Duodenal mucosa (tissue), 2 donors: ENCODE measurements at regions not wholly inside any gene's neighbourhood (a gene's known extent, or its start where the extent isn't known, plus 50 kb on each side); places are given as distances from the start of the nearest gene placed in this dataset.

Source experiments
- H3K27ac ChIP-seq: one replicate; pipeline ENCODE4 v1.7.0; 2013; ENCODE audit warnings: low read depth, low read length
- H3K27me3 ChIP-seq, 2 donors: one replicate each; pipeline ENCODE4 v1.7.0; 2013; ENCODE audit warnings: low read length in 2 of 2, control low read depth in 1 of 2; ENCODE audit not compliant: insufficient read depth in 2 of 2, control insufficient read depth in 1 of 2
- H3K36me3 ChIP-seq, 2 donors: one replicate each; pipeline ENCODE4 v1.7.0; 2013; ENCODE audit warnings: low read length in 2 of 2, control low read depth in 1 of 2; ENCODE audit not compliant: insufficient read depth in 2 of 2, control insufficient read depth in 1 of 2
- H3K4me1 ChIP-seq, 2 donors: one replicate each; pipeline ENCODE4 v1.7.0; 2013; ENCODE audit warnings: low read length in 2 of 2, control low read depth in 1 of 2; ENCODE audit not compliant: insufficient read depth in 2 of 2, control insufficient read depth in 1 of 2
- H3K4me3 ChIP-seq, 2 donors: one replicate each; pipeline ENCODE4 v1.7.0; 2013; ENCODE audit warnings: low read length in 2 of 2, low read depth in 1 of 2
- H3K9ac ChIP-seq, 2 donors: one replicate each; pipeline ENCODE4 v1.7.0; 2013; ENCODE audit warnings: low read length in 2 of 2, low read depth in 1 of 2
- H3K9me3 ChIP-seq, 2 donors: one replicate each; pipeline ENCODE4 v1.7.0; 2013; ENCODE audit warnings: low read length in 2 of 2, control low read depth in 1 of 2; ENCODE audit not compliant: control insufficient read depth in 1 of 2

DNA sequence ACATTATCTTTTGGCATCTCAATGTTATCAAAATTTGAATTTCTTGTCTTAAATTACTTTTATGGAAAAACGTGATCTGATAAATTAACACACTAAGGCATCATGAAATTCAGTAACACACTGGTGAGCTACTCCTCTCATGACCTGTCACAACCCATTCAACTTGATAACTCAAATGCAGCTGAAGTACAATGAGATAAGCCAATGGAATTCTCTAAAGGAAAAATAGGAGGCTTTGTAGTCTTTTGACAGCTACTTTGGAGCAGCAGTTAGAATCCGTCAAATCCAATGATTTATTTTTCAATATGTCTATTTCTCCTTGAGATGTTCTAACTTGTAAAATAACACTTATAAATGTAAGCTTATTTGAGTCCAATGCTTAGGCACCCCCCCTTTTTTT is 1029.4 kb downstream of the TRHDE start:
- Histone ChIP-seq H3K4me3 (no peak overlapping the region), H3K4me1 (no peaks in the 10 kb centered on the region), H3K27me3 (no peaks in the 10 kb centered on the region), H3K9me3 (no peaks in the 10 kb centered on the region), H3K27ac (no peak overlapping the region), H3K36me3 (no peaks in the 10 kb centered on the region), H3K9ac (no peak overlapping the region)

DNA sequence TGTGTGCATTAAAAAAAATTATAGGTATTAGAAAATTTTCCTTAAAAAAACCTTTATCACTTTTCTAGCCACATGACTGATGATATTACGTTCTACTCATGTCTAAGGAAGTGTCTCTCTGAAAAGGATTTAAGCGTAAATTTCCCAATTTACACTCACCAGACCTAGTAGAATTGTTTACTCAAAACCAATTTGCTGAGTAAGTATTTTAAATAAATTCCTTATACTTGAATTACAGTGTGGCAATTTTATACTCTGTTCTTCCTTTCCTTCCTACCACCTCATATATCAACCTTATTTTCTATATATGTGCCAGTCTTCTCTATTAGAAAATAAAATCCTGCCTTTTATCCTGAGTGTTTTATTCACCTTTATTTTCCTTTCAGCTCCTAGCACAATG is 1035.1 kb downstream of the TRHDE start:
- Histone ChIP-seq H3K36me3 (no peaks in the 10 kb centered on the region), H3K9me3 (no peaks in the 10 kb centered on the region), H3K4me3 (no peak overlapping the region), H3K27ac (no peak overlapping the region), H3K27me3 (no peaks in the 10 kb centered on the region), H3K9ac (no peak overlapping the region), H3K4me1 (no peaks in the 10 kb centered on the region)

DNA sequence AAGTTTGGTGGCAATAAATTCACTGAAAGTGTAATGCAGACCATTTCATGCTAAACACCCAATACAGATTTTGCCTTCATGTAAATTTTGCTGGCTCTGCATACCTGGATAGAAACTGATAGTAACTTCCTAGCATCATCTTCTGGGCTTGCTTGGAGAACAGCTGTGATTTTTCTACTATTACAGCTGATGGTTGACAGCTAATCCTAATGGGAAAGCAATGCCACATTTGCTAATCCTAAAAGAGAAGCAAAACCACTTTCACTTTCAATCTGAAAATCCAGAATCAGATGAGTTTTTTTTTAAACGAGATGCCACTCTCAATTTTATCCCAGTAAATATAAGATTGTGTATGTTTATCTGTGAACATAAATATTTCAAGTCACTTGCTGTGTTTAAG is 1035.9 kb downstream of the TRHDE start:
- Histone ChIP-seq H3K27me3 (no peaks in the 10 kb centered on the region), H3K9ac (no peak overlapping the region), H3K4me3 (no peak overlapping the region), H3K9me3 (no peaks in the 10 kb centered on the region), H3K36me3 (no peaks in the 10 kb centered on the region), H3K4me1 (no peaks in the 10 kb centered on the region), H3K27ac (no peak overlapping the region)

- no peaks in the 10 kb centered on the region for H3K36me3 ChIP-seq
- no peaks in the 10 kb centered on the region for H3K9me3 ChIP-seq
- no peaks in the 10 kb centered on the region for H3K27me3 ChIP-seq
- no peak overlapping the region for H3K9ac ChIP-seq
- no peak overlapping the region for H3K27ac ChIP-seq
- H3K4me1 ChIP-seq, result no peaks in the 10 kb centered on the region
- H3K4me3 ChIP-seq, result no peak overlapping the region
Measured at GRCh38 chr12:73308747-73309146, 1036.6 kb downstream of the TRHDE start.

DNA sequence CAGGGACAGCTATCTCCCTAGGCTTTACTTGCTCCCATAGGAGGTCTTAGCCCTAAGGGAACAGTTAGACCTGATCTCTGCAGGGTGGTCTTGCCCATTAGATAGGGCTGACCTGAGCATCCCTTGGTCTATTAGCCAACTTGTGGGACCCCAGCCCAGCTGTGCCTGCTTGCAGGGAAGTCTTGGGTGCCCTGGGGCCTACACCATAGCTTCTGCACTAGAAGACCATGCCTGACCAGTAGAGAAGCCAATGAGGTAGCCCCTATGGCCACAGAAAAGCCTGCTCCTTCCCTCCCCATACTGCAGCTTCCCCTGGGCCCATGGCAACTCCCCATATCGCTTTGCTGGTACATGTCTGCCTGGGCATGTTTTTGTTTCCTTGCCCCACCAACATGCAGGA is 1049.1 kb downstream of the TRHDE start:
- no peak overlapping the region for H3K9ac ChIP-seq
- H3K4me1 ChIP-seq, result no peaks in the 10 kb centered on the region
- no peak overlapping the region for H3K27ac ChIP-seq
- no peaks in the 10 kb centered on the region for H3K27me3 ChIP-seq
- peaks cover 0 to 7% of the 10 kb centered on the region in 2 donors for H3K9me3 ChIP-seq
- no peak overlapping the region for H3K4me3 ChIP-seq
- no peaks in the 10 kb centered on the region for H3K36me3 ChIP-seq

DNA sequence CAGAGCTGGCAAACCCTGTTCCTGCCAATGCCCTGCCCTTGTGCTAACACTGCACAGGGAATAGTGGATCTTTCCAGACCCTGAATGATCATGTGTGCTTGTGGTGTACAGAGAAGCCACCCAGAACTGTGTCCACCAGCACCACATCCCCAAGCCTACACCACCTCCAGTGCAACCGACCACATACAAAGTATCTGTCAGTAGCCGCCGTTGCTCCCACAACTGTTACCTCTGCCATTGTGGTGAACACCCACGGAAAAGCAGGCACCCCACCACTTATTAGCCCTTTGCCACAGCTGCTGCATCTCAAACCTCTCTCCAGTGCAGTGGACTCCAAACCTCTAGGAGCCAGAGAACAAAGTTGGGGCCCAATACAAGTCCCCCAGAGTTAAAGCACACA is 1049.6 kb downstream of the TRHDE start:
- Histone ChIP-seq H3K9me3 (peaks cover 0 to 6% of the 10 kb centered on the region in 2 donors), H3K4me3 (no peak overlapping the region), H3K36me3 (no peaks in the 10 kb centered on the region), H3K27ac (no peak overlapping the region), H3K9ac (no peak overlapping the region), H3K4me1 (no peaks in the 10 kb centered on the region), H3K27me3 (no peaks in the 10 kb centered on the region)

DNA sequence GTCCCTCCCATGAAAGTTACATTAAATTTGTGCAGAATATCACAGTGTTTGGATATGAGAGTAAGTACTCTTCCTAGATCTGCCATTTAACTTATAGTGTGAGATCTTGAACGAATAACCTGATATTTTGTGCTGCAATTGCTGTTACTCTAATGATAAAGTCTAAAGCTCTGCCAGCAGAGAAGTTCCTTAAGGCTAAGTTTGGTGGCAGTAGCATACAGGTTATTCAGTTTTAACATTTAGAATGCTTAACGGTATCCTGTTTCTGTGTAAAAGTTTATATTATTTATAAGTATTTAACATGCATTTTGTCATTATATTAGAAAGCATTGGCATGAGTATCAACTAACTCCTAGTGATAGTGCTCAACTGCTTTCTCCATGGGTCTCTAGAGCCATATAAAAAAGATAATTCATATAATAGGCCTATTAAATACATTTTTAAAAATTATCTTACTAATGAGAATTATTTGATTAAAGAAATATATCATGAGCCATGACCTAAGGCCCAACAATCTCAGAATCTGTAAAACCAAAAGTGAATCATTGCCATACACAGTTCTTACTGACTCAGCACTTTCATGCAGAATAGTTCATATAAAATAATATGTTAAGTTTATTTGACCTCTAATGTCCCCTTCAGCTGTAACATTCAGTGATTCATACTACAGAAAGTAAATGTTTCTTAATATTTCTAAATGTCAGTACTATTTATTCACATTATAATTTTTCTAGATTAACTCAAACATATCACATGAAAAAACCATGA is 1058.6 kb downstream of the TRHDE start:
- no peak overlapping the region for H3K9ac ChIP-seq
- no peaks in the 10 kb centered on the region for H3K4me1 ChIP-seq

GRCh38 chr12:73341559-73342247 is 1069.5 kb downstream of the TRHDE start:
- no peaks in the 10 kb centered on the region for H3K36me3 ChIP-seq
- H3K4me1 ChIP-seq, result no peaks in the 10 kb centered on the region
- H3K27me3 ChIP-seq, result no peaks in the 10 kb centered on the region
- H3K4me3 ChIP-seq, result no peak overlapping the region
- H3K9me3 ChIP-seq, result no peaks in the 10 kb centered on the region
- no peak overlapping the region for H3K9ac ChIP-seq
- H3K27ac ChIP-seq, result no peak overlapping the region

More for the DNA sequence above, 1058.6 kb downstream of the TRHDE start:
- no peaks in the 10 kb centered on the region for H3K27me3 ChIP-seq
- H3K4me3 ChIP-seq, result no peak overlapping the region
- H3K36me3 ChIP-seq, result no peaks in the 10 kb centered on the region
- H3K9me3 ChIP-seq, result no peaks in the 10 kb centered on the region
- no peak overlapping the region for H3K27ac ChIP-seq

DNA sequence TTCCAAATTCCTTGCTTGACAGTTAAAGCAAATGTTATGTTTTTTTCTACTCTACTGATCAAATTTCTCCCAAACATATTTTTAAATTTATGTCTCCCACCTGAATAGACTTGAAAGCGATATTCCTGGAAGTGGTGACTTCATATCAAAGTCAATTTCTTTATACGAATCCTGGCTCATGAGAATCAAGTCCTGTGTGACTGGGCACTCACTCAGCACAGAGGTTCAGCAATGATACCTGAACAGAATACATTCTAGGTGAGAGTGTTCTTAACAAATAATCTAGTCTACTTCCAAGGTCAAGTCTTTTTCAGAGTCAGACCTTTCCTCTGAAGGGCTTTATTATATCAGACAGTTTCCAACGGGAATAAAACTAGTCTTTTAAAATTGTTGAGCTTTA is 1070.6 kb downstream of the TRHDE start:
- Histone ChIP-seq H3K4me1 (no peaks in the 10 kb centered on the region), H3K9me3 (no peaks in the 10 kb centered on the region), H3K27me3 (no peaks in the 10 kb centered on the region), H3K4me3 (no peak overlapping the region), H3K27ac (no peak overlapping the region), H3K36me3 (no peaks in the 10 kb centered on the region), H3K9ac (no peak overlapping the region)

GRCh38 chr12:73352826-73353225 is 1080.7 kb downstream of the TRHDE start:
- Histone ChIP-seq H3K9ac (no peak overlapping the region), H3K27me3 (no peaks in the 10 kb centered on the region), H3K4me1 (no peaks in the 10 kb centered on the region), H3K9me3 (no peaks in the 10 kb centered on the region), H3K36me3 (no peaks in the 10 kb centered on the region), H3K27ac (no peak overlapping the region), H3K4me3 (no peak overlapping the region)
